ENCODE measurements at regions not wholly inside any gene's neighbourhood (a gene's known extent, or its start where the extent isn't known, plus 50 kb on each side); places are given as distances from the start of the nearest gene placed in this dataset.

DNA sequence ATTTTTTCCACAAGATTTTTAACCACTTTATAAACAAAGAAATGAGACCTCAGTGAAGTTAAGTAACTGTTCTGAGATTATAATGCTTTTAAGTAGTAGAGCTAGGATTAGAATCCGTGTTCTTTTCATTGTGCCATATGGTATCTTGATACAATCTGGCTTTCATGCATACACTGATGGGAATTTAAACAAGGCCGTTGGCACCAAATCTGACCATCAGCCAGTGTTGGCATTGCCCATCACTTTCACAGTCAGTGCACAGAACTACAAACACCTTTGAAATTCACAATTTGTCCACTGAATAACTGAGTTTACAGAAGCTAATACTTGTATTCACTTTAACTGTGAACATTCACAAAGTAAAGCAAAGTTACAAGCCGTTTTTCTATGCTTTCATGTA lies 1228.0 kb downstream of the TBC1D22A start:
- no peak for DNase-seq

DNA sequence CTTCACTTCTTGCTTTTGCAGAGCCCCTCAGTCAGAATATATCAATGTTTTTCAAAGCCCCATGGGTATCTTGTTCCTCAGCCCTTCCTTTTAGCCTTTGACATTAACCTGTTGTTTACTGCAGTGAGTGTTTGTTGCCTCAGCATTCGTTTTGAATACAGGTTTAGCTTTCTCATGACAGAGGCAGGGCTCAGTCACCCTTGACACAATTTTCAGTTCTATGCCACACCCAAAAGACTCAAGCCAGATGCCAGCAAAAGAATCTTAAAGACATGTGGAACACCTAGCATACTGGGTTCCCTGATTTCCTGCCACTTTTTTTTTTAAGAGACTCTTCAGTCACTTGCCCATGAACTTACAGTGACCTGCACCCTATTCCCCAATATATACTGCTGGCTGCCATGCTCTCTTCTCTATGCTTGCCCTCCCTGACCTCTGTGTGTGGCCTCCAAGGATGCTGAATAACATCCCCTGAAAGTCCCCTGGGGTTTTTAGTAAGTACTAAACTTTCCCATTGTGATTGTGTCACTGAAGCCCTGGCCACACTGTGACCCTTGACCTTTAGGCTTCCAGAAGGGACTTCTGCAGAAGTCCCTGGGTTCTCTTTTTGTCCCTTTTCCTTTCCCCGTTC lies 1225.5 kb downstream of the TBC1D22A start:
- no peak for DNase-seq

DNA sequence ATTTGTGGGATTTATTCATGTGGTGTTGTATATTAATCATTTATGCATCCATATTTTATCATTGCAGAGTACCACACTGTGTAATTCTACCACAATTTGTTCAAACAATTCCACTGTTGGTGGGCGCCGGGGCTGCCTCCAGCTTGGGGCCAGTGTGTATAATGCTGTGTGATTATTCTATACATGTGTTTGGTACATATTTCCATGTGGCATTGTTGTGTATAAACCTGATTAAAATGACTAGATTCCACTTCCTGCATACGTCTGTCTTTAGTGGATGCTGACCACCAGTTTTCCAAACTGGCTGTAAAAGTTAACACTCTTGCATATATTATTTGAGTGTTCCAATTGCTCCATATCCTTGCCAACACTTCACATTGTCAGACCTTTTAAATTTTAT lies 1213.8 kb downstream of the TBC1D22A start:
- DNase-seq = no peak

DNA sequence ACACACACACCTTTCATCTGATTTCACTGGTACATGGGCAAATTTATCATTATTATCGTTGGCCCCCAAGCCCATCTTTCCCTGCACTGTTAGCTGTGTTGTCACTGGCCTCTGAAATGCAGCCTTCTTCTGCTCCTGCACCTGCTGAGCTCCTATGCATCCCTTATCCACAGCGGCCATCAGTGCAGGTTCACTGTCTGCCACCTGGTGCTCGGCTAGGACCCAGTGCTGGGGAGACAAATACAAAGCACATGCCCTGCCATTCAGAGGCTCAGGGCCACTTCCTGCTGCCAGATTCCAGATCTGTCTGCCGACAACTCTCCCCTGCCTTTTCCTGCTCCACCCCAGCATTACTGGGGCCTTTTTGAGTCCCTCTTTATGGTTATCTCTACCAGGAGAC lies 1205.4 kb downstream of the TBC1D22A start:
- DNase-seq = no peak

DNA sequence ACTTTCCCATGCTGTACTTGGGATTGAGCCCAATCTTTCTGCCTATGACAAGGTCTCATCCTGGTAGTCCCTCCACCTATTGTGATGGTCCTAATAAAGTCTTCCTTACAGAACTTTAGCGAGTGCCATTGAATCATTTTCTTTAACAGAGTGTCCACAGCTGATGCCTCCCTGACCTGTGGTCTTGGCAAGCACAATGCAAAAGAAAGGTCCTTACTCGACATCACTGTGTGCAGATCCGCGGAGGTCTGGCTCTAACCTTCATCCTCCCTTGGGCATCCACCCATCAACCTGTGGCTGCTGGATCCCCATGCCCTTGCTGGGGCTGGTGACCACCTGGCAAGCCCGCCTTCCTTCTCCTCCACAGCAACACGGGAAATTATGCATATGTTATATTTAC lies 1203.9 kb downstream of the TBC1D22A start:
- DNase-seq = no peak

DNA sequence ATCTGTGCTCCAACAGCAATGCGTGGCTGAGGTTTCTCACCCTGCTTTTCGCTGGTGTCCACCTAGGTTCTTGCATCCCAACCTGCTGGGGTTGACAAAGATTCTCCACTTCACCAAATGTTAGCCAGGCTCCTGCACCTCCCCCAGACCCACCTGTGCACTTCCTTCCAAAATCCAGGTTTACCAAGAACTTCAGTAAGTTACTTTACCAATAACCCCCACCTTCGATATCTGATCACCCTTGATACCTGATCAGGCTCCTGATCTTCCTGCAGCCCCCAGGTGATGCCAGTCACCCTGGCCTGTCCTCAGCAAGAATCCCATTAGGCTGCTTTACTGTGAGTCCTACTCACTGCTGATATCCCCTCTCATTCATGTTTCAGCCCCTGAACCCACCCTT lies 1203.4 kb downstream of the TBC1D22A start:
- DNase-seq = no peak

DNA sequence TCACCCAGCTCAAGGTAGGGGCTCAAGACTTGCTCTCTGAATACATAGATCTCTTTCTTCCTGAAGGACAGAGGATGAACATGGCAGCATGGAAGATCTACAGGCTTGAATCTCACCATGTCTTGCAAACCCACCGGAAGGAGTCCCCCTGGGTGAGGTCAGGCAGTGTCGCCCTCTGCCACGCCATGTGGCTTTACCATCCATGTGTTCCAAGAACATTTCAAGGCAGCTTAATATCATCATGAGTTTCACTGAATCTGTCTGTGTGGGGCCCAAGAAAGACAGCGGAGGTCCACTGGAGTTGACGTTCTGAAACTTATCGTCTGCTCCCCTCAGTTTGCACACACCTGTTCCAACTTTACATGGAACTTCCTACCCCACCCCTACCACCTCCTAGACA lies 1202.6 kb downstream of the TBC1D22A start:
- no peak for DNase-seq

DNA sequence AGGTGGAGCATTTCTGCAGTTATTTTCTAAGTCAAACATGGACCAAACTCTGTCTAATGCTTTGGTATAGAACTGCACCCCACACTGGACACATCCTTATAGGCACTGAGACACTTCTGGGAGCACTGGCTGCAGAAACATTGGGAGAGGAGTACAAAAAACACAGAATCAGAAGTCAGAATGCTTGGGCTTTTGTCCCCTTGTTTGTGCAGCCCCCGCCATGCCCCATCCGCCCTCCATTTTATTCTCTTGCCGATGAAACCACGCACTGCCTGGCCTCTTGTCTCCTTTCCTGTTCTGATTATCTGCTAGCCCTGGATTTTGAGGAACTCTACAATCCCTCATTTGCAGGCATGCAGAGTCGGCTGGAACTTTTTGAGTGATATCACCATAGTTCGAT lies 1201.2 kb downstream of the TBC1D22A start:
- DNase-seq = no peak

DNA sequence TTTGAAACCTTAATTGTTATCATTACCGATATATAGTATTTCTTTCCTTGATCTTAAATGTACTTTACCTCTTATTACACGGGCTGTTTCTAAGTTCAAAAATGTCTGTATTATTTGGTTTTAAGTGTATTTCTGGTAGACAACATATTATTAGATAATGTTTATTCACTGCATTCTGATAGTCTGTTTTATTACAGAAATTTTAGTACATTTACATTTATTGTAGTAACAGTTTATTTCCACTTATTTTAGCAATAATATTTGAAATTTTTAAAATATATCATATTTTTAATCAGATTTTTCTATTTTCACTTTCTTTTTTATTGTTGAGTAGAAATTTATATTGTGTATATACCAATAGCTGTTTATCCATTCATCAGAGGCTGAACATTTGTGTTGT lies 1195.2 kb downstream of the TBC1D22A start:
- no peak for DNase-seq

DNA sequence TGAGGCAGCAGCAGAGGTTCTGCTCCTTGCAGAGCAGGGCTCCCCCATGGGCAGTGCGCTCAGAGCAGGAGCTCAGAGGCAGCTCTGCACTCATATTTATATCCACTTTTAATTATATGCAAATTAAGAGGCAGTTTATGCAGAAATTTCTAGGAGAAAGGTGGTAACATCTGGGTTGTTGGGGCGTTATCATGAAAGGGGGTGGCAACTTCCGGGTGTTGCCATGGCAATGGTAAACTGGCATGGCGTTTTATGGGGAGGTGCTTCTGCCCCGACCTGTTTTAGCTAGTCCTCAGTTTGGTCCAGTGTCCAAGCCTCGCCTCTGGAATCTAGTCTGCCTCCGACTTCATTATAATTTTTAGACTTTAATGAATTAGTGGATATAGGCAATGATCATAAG lies 1191.7 kb downstream of the TBC1D22A start:
- no peak for DNase-seq

DNA sequence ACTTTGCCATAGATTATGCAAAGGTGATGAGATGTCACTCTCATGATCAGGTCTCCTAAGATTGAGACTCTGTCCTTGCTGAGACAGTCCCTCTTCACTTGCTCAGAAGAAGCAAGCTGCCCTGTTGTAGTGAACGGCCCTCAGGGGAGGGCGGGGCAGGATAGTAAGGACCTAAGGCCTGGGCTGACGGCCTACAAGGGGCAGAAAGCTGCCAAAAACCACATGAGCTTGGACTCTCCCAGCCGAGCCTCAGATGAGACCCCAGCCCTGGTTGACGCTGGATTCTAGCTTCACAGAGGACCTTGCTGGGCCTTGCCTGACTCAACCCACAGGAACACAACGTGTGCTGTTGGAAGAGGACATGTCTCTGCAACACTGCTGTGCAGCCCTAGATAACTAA lies 1182.5 kb downstream of the TBC1D22A start:
- no peak for DNase-seq

DNA sequence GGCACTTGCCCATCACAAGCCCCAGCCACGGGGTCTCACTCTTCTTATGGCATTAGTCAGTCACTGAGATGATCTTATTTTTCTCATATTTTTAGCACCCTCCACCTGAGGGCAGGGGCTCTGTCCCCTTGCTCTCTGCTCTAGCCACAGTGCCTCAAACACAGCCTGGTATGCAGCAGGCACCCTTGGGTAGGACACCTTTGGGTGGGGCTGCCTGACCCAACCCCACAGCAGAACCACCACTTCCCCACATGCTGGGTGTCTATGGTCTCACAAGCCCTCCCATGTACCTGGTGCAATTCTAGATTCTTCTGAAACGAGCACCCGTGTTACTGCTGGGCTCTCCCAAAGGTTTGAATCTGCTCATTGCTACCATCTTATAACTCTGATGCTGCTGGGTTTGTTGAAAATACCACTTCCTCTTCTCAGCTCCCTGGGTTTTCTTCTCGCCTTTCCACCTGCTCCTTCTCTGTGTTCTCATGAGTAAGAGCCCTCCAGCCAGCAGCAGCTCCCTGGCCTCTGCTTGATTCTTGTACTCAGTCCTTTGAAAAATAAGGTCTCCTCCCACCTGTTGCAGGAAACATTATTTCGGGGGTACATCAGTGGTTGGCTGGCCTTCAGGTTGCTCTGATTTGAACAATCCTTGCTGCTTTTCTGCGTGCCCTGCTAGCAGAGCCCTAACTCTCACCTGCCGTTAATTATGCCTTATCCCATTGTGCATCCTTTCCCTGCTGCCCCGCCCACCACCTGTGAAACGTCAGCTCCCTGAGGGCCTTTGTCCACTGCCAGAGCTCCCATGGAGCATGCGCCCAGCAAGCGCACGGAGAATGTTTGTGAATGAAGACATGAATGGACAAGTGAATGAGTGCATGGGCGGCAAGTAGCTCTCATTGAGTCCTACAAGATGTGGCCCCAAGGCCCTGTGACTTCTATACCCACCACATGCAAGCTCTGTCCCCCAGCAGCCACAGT lies 1181.6 kb downstream of the TBC1D22A start:
- no peak for DNase-seq

DNA sequence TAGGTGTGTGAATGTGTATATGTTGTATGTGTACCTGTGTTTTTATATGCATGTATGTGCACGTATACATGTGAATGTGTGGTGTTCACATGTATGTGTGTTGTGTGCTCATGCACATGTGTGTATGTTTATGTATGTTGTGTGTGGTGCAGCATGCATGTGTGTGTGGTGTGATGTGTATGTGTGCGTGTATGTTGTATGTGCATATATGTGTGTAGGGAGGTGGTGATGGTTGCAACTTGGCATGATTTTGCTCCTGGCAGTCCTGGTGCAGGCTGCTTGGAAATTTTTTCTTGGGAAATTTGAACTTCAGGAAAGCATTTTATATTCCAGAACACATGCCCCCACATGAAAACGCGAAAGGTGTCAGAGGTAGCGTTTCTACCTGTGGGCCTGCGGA lies 1177.8 kb downstream of the TBC1D22A start:
- no peak for DNase-seq

DNA sequence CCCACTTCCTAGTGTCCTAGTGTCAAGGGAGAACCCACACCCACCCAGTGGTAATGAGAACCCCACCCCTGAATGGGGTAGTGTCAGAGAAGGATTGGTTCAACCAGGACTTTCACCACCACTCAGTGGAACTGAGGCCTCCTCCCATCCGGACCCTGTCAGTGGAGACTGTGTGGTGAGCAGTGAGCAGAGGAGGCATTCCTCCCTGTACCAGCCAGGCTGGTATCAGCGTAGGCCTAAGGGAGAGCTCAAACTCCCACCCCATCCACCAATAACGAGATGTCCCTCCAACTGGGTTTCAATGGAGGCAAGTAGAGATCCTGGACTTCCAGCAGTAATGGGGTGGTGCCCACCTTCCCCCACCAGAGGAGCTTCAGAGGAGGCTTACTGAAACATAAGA lies 1171.4 kb downstream of the TBC1D22A start:
- DNase-seq = no peak

DNA sequence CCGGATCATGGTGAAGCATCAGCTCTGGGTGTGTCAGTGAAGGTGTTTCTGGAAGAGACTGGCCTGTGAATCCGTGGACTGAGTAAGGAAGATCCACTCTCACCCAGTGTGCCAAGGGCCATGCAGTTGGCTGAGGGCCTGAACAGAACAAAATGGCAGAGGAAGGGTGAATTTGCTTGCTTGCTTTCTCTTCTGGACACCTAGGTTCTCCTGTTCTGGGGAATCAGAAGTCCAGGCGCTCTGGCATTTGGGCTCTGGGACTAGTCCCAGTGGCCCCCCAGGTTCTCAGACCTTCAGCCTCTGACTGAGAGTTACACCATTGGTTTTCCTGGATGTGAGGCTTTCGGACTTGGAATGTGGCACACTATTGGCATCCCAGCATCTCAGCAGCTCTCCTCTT lies 1170.8 kb downstream of the TBC1D22A start:
- no peak for DNase-seq

DNA sequence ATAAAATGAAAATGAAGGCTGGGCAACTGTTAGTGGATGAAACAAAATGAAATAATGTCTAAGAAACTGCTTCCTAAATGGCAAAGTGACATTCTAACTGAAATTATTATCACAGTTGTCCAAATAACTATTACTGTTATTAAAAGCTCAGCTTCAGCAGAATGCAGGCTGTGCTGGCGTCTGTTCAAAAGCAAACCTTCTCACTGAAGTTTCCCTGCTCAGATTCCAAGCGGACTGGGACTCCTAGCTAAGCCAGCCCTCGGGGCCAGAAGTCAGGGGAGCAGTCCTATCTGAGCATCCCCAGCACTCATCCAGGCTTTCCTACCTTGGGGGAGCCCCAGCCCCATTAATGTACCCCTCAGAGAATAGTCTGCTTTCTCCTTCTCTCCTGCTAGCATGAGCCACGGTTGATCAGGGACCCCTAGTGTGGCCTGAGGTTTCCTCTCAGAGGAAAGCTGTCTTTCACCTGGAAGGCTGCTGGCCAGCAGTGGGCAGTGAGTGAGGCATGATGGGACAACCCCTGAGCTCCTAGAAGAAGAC lies 1167.3 kb downstream of the TBC1D22A start:
- DNase-seq = no peak

DNA sequence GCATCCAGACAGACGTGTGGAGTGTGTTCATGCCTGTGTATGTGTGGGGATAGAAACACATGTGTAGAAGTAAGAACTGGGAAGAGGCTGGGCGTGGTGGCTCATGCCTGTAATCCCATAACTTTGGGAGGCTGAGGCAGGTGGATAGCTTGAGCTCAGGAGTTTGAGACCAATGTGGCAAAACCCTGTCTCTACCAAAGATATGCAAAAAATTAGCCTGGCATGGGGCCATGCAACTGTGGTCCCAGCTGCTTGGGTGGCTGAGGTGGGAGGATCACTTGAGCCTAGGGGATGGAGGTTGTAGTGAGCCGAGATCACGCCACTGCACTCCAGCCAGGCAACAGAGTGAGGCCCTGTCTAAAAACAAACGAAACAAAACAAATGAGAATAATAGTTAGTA lies 1166.6 kb downstream of the TBC1D22A start:
- no peak for DNase-seq

DNA sequence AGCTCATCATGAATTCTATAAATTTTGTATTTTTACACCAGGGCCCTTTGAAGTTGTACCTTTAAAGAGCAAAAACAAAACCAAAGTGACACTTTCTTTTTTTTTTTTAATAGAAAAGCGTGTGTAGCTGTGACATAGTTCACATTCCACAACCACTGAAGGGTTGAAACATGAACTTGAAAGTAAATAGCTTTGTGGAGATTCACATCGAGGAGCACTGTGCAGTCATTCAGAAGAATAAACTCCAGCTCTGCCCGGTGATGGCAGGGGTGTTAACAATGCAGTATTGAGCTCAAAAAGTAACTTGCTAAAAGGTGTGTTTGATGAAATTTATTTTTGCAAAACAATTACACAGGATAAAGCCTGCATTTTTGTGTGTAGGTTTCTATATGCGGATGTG lies 1166.2 kb downstream of the TBC1D22A start:
- no peak for DNase-seq

DNA sequence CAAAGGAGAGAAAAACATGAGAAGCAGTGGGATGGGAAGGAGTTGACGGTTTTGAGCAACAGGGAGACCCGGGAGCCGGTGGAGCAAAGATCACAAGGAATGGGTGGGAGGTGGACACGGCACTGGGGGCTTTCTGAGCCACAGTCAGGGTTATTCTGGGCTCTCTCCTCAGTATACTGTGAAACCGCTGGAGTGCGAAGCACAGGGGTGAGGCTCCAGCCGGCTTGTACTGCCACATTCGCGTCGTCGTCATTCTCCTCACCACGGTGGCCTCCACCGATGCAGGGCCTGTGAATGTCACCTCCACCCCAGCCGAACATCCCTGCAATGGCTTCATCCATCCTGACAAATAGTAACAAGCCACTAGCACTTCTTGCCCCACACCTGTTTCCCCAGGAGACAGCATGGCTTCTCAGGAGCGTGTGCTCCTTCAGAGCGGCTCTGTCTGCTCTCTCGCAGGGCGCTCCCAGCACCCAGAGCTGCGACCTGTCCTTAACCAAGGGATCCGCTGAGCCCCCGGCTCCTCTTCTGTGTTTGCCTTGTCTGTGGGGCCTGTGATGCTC lies 1165.3 kb downstream of the TBC1D22A start:
- DNase-seq = no peak

DNA sequence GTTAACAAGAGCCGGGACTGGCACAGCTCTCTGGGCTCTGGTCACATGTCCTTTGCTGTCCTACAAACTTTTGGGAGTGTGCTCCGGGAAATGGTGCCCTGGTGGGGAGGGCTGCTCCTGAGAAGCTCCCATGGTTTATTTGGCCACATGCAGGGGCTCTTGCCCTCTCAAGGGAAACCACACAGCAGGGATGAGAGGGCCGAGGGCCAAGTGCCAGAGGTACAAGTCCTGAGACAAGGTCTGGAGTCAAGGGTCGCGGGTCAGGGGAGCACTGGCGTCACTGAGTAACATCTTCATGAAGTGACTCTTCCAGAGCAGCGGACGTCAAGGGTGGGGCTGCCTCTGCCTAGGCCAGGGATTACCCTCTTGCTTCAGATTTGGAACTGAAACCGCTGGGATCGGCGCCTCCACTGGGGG lies 1160.6 kb downstream of the TBC1D22A start:
- DNase-seq = no peak

DNA sequence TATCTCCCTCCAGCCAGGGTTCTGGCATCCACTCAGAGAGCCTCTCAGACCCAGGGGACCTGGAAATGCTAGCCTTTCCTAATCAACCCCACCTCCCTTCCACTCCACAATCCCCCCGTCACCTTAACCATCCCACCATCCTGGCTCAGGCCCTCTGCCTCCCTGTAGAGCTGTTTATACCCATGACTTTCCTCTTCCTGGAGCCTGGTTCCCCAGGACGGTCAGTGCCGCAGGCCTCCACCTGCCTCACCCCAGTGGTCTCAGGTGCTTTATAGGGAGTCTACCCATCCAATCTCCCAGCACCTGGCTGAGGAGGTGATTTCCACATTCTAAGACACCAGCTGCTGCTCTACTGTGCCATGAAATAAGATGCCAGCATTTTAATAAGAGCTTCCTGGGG lies 1159.5 kb downstream of the TBC1D22A start:
- DNase-seq = no peak

DNA sequence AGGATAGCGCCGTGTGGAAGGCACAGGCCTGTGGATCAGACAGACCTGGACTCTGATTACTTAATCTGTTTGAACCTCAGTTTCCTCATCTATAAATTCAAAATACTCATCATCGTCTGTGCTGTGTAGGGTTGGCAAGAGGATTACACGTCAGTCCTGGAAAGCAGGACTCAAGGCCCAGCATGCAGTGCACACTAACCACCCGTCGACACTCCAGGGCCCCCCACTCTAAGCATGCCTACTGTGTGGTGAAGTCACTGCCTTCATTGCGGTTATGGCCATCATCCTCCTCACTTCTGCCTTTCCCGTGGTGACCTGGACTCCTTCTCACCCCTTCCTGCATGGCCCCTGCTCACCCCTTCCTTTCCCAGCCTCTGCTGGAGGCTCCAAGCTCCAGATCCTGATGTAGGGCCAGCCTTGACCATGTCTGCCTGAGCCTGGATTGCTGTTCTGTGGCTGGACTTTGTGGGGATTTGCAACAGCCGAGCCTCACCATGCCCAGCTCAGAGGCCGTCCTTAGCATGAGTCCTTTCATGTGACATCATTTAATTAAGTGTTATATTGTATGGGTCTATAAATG lies 1158.0 kb downstream of the TBC1D22A start:
- no peak for DNase-seq

DNA sequence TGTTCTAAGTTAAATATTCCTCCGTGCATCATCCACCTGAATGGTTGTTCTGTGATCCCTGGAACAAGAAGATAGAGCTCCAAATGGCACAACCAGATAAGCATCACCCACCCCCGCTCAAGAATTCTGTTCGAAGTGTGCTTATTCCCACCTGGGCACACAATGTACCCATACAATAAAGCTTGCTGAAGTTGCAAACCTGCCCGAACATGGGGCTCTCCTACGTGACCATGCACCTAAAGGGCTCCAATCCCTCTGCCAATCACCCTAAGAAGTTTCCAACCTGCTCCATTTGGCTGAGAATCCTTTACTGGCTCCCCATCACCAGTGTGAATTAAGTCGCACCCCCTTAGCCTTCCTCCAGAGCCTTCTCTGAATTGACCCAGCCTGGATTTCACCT lies 1157.4 kb downstream of the TBC1D22A start:
- no peak for DNase-seq
